NCI-H2196 (cell line): ENCODE measurements at regions not wholly inside any gene's neighbourhood (a gene's known extent, or its start where the extent isn't known, plus 50 kb on each side); places are given as distances from the start of the nearest gene placed in this dataset.

Experiments used
- DNase-seq: peaks from one replicate; lab custom pipeline; 2025; ENCODE audit not compliant: unreplicated experiment; lab: John Stamatoyannopoulos, UW

GRCh38 chr11:56932572-56933220 is 56.0 kb upstream of the OR5AK2 start:
- no peak for DNase-seq

GRCh38 chr11:56923116-56923515 is 65.6 kb upstream of the OR5AK2 start:
- no peak for DNase-seq

GRCh38 chr11:56922421-56922820 is 66.3 kb upstream of the OR5AK2 start:
- no peak for DNase-seq

GRCh38 chr11:56917708-56918400 is 70.9 kb upstream of the OR5AK2 start:
- no peak for DNase-seq

GRCh38 chr11:56916587-56916986 is 72.1 kb upstream of the OR5AK2 start:
- DNase-seq = no peak

GRCh38 chr11:56916162-56916561 is 72.6 kb upstream of the OR5AK2 start:
- no peak for DNase-seq

- DNase-seq = no peak
Measured at GRCh38 chr11:56911312-56911711, 77.4 kb upstream of the OR5AK2 start.

- DNase-seq = no peak
Measured at GRCh38 chr11:56910785-56911184, 77.9 kb upstream of the OR5AK2 start.

GRCh38 chr11:56910046-56910773 is 78.5 kb upstream of the OR5AK2 start:
- no peak for DNase-seq

- DNase-seq = no peak
Measured at GRCh38 chr11:56909563-56909962, 79.2 kb upstream of the OR5AK2 start.

- no peak for DNase-seq
Measured at GRCh38 chr11:56909080-56909479, 79.6 kb upstream of the OR5AK2 start.

GRCh38 chr11:56906683-56907148 is 82.0 kb upstream of the OR5AK2 start:
- no peak for DNase-seq

- no peak for DNase-seq
Measured at GRCh38 chr11:56905936-56906335, 82.8 kb upstream of the OR5AK2 start.

GRCh38 chr11:56905442-56905841 is 83.3 kb upstream of the OR5AK2 start:
- DNase-seq = no peak

- DNase-seq = no peak
Measured at GRCh38 chr11:56898856-56899255, 89.9 kb upstream of the OR5AK2 start.

GRCh38 chr11:56890584-56891305 is 98.0 kb upstream of the OR5AK2 start:
- no peak for DNase-seq

- DNase-seq = no peak
Measured at GRCh38 chr11:56889986-56890385, 98.7 kb upstream of the OR5AK2 start.

GRCh38 chr11:56887940-56888339 is 100.8 kb upstream of the OR5AK2 start:
- DNase-seq = no peak

- DNase-seq = no peak
Measured at GRCh38 chr11:56886455-56886854, 102.3 kb upstream of the OR5AK2 start.

GRCh38 chr11:56885854-56886253 is 102.9 kb upstream of the OR5AK2 start:
- no peak for DNase-seq

GRCh38 chr11:56885177-56885576 is 103.5 kb upstream of the OR5AK2 start:
- no peak for DNase-seq
